CD4-positive, alpha-beta T cell treated with Interleukin-21 for 1 hour (primary cell): ENCODE measurements at regions not wholly inside any gene's neighbourhood (a gene's known extent, or its start where the extent isn't known, plus 50 kb on each side); places are given as distances from the start of the nearest gene placed in this dataset.

Experiments
- DNase-seq: peaks from one replicate; pipeline ENCODE4 v3.0.0-alpha.2; 2020

DNA sequence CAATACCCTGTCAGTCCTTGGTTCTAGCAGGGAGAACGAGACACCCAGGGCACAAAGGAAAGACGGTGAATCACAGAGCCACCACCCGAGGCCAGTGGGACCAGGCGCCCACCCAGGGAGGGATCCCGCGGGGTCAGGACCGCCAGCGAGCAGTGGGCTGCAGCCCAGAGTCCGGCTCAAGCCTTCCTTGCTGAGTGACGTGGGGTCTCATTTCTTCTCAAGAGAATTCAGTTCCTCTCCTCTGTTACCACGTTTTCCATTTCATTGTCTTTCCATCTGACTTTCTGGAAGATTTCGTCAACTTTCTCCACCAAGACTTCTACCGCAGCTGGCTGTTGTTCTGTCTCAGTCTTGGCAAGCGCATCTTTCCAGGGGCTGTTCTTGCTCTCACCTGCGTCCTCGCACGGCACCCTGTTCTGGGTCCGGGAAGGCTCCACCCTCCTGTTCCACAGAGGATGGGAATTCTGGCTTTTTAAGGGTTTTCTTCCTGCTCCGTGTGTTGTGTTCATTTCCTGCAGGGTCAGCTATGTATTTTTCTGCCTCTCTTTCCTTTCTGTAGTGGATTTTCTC is 248.6 kb downstream of the NDUFA10 start:
- no peak for DNase-seq

DNA sequence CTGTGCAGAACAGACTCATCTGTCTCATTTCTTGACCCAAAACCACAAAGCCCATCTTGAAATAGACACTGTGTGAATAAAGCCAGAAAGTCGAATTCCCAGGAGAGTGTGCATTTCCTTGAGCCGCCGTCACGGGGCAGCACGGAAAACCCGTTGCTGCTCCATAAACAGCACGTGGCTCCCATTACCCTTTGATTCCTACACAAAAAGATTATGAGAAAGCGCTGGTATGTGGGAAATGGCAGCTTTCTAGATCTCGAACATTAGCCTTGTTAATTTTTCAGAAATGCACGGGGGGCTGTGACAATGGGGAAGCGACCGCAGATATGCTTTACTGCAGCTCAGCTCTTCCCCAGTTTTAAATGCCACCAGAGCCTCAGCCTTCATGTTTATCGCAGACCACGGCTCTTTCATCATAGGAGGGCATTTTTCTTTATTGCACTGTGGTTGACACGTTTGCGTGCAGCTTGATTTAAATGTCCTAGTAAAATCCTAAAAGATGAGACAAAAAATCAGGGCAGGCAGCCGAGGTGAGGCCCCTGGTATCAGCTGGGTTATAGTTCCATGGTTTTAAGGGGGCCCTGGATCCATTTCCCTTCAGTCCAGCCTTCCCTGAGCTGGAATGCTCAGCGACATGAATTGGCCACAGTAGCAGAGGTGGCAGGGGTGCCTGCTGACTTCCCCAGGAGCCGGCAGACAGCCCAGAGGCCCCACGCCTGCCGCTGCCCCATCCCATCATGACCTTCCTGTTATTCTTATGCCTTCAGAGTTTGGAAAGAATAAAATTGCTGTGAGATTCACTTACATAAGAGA is 249.3 kb downstream of the NDUFA10 start:
- DNase-seq: no peak

DNA sequence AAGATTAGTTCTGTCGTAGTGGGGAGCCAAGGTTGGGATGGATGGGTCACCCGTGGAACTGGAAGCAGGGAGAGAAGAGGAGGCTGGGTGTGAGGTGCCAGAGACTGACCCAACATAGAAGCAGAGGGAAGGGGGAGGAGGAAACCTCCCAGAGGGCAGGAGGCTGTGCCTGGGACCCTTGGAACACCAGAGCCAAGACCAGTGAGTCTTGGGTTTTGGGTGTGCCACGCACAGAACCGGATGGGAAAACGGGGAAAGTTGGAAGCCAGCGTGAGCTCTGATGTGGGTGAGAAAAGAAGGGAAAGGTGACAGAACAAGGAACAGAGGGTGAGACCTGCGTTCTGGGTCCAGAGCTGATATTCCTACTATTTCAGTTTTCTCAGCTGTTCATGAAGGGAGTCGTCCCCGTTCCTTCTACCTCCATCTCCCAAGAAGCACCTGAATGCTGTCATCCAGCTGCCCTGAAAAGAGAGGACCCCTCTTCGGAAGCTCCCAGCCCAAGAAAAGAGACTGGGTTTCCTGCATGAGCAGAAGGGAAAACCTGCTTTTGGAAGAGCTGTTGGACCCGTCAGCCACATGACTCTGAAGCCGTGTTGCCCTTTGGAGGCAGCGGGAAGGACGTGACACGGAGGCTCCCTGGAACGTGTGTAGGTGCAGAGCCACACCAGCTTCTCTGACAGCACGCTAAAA is 250.1 kb downstream of the NDUFA10 start:
- no peak for DNase-seq

DNA sequence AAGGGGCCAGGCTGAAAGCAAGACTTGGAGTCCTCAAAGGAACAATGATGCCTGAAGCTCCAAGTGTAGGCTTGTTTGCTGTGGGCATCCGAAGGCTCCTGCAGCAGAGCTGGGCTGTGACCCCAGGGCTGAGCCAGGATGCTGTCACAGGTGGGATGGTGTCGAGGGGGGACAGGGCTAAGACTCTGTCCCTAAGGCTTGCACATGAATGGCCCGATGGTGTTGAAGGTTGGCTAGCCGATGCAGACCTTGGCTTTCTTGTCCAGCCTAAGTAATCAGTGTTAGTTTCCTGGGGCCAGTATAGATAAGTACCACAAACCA is 251.0 kb downstream of the NDUFA10 start:
- no peak for DNase-seq

DNA sequence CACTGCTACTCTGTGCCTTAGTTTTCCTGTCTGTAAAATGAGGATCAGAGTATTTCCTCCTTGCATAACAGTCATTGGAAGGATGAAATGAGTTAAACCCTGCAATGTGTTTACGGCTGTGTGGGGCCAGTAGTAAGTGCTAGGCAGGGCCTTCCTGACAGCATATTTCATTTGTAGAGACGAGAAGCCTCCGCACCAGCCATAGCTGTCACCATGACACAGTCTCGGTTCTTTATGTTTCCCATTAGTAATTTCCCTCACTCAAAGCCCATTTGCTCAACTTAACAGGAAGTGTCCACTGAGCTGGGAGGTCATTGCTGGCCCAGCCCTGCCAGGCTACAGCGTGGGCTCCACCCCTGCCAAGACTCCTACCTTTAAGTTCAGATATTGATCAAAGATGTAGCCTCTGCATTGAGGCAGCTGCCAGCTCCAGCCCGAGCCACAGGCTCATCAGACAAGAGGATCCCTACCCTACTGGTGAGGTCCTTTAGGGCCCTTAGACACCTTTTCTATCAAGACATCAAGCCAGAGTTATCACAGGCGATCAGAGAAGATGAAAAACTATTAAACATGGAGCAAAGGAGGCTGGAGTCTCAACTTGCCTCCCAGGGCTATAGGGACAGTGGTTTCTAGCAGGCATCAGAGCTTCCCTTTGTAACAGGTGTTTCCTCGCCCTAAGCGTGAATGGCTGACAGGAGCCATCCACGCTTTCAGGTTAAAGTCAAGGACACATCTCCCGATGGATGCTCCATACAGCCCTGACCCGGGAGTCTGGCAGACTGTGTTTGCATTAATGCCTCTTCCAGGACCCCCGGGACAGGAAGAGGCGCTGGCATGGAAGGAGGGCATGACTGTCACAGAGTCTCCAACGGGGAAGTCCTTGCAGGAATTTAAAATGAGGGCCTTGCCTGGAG is 251.7 kb downstream of the NDUFA10 start:
- DNase-seq: no peak

DNA sequence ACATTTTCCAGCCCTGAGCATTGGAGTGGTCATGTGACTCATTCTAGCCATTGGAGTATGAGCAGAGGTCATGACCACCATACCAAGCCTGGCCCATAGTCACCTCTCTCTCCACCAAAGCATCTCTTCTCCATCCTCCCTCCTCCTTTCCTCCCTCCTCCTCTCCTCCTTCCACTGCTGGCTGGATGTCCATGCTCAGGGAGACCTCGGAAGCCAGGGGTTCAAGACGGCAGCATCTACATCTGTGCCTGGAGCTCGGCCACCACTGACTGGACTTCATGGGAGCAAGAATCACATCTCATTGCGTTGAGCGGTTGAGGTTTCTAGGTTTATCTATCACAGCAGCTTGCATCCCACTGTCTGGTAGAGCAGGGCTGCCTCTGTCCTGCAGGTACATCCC is 252.4 kb downstream of the NDUFA10 start:
- no peak for DNase-seq

DNA sequence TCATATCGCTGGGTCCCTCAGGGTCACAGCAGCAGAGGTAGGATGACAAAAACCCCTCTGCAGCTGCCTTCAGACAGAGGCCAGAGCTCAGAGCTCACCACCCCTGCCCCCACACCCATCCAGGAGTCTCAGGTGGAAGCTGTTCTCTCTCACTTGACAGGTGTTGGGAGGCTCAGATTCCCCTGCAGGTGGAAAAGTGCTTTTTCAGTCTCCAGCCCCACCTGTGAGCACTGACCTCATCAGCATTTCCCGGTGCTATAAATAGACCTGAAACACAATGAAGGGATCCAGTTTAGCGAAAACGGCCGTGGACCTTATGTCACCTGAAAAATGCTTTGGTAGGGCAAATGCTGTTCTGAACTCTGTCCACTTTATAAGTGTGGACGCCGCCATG is 254.9 kb downstream of the NDUFA10 start:
- DNase-seq: no peak

DNA sequence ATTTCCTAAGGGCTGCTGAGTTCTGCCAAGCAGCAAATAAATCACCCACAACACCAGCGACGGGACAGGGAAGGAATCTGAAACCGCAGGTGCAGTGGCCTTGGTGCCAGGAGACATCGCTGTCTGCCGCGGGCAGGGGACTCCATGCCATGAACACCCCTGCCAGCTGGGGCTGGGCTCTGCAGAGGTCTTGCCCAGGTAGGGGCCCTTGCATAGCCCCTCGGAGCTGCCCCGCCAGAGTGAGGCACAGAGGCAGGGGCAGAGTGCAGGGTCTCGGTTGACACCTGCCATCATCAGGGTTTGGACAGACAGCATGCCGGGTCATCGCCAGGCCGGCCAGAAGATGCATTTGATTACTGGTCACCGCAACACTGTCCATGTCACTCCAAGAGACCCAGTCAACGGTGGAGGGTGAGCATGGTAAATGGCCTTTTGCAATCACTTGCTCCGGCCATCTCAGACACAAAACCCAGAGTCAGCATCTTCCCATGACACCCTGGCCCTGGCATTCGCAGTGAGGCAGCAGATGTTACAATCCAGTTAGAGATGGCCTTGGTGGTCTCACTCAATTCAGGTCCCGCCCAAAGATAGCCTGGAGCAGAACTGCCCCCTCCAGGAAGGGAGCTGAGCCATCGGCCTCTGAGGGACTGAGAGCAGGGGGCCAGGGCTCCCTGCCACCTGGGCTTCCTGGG is 255.4 kb downstream of the NDUFA10 start:
- no peak for DNase-seq

DNA sequence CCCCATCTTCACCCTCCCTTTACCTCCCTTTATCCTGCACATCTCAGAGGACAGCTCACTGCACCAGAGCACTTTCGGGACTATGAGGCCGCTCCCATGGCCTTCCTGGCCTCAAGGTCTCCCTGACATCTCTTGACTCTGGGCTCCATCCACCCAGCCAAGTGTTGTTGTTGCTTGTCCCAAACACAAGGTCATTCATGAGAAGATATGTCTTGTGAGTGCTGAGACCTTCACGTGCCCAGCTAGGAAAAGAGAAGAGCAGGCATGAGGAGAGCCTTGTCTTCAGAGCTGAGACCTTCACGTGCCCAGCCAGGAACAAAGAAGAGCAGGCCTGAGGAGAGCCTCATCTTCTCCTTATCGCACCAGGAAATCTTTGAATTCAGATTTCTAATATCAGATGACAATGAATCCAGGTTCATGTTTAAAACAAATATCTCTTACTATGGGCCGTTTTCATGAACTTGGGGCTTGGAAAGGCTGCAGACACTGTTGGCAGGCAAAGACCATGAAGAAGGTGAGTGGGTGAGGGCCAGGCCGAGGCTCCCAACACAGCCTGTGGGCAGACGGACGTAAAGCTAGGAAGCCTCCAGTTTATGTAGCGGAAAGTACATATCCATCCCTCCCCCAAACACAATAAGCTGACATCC is 256.1 kb downstream of the NDUFA10 start:
- no peak for DNase-seq

DNA sequence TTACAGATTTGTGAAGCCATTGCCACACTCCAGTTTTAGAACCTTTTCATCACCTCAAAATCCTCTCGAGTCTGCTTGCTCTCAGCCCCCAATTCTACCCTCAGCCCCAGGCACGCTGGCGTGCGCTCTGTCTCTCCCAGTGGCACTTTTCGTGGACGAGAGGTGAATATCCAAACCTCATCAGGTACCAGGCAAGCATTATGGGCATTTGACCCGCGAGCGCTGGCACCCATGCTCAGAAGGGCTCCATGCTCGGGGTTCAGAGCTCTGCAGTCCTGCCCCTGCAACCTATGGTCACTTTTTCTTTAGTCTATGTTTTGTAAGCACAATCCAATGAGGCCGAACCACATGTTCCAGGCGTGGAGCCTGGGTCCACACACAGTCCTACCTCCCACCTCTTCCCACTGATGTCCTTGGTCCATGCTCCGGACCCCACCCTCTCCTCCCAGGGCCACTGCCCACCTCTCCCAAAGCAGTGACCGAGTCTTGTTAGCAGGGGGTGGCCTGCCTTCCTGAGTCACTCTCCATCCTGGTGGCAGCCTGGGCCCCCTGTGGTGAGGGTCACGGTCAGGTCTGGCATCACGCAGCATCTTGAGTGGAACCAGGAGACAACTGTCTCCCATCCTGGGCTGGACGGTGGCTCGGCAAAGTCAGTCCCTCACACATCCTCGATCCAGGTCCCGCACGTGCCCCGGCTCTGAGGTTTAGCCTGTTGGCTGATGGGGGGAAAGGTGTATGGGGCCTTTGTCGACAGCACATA is 256.9 kb downstream of the NDUFA10 start:
- no peak for DNase-seq

DNA sequence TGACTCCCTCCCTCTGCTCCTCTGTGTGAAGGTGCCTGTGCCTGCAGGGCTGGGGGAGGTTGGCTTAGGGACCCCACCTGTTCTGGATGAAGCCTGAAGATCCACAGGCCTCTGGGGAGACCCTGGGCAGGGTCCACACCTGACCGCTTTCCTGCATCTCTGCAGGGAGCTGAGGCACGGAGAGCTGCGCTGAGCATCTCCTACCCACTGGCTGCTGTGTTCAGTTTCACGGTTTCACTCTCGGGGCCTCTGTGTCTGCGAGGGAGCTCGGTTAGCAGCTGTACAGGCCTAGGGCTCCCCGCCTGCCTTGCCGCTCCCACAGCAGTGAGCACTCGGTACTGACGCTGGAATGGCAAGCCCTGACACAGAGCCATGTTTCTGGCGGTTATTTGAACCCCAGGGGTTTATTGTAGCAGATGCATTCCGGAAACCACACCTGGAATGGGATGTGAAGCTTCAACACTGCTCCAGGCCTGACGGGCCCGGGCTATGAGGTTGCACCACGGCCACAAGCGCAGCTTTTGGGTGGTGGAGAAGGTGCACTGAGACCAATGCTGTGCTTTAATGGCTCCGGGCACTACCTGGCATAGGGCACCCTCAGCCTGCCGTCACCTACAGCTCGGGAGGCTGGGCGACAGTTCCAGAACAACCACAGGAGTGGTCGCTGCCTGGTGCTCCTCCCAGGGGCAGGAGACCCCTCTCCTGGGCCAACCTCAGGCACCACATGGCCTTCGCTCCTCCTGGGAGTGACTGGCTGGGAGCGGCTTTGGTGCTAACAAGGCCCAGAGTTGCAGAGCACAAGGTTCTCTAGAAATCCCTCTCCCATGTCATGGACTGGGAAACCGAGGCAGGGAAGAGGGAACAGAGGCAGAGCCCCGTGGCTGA is 257.9 kb downstream of the NDUFA10 start:
- no peak for DNase-seq

DNA sequence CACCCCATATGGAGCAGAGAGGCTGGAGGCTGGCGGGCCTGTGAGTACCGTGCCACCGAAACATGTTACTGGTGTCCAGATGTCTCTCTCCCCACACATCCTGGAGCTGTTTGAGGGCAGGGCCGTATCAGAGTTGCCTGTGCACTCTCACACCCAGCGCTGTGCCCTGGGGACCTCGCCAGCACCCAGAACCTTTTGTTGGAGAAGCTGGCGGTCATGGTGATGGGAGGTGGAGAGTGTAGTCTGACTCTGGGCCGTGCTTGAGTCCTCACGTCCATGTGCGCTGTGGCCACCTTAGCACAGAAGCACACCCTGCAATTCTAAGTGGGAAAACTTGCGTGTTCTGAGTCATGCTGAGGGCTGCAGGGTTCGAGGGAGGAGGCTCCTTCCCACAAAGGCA is 259.2 kb downstream of the NDUFA10 start:
- DNase-seq: no peak

DNA sequence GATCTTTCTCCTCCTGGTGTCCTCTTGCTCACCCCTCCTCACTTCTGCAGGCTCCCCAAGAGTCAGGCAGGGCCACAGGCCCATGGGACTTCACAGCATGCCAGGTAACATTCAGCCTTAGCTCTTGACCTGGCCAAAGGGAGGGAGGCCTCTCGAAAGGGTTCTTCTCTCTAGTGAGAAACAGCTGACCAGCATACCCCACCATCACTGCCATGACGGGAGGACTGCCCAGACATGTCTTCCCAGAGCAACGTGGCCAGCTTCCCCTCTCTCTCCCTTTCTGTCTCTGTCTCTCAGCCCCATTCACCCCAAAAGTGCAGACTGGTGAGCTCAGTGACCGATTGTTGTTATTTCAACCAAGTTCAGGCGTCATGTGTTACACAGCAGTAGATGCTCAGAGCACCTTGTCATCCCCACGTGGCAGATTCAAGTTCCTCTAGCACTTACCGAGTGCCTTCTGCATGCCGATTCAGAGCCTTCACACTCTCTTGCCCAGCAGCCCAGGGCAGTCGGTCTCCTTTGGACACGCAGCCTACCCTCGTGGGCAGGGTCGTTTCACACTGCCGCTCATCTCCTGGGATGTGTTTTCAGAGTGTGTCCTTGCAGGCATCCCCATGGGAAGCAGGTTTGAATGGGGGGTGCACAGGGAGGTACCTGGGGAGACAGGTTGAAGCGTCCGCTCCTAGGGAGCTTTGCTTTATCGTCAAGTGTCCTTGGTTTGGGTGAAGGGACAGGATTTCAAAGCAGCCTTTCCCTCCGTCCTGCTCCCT is 259.9 kb downstream of the NDUFA10 start:
- DNase-seq: no peak

DNA sequence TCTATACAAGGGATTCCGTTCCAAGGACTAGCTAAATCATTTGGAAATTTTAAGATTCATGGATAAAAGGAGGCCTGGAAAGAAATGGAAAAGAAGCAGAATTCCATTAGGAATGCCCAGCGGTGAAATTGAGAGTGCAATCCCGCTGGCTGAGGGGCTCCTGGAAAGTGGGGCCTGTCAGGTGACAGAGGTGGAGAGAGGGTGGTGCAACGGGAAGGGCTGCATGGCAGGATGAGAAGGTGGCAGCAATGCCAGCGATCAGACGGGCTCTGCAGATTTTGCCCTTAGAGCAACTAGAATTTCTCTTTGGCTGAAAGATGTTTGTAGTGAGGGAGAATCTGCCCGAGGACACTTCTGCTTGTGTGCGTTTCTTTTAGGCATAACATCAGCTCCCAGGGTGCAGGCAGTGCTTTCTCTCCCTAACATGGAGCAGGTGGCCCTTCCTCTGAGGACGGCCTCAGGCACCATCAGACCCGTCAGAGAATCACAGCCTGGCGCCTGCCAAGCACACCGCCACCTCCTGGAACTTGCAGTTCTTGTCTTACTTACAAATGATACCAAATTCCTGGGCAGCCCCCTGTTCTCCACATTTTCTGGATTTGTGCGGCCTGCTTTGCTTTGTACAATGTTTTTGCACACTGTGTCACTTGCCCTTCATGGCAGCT is 261.6 kb downstream of the NDUFA10 start:
- no peak for DNase-seq

DNA sequence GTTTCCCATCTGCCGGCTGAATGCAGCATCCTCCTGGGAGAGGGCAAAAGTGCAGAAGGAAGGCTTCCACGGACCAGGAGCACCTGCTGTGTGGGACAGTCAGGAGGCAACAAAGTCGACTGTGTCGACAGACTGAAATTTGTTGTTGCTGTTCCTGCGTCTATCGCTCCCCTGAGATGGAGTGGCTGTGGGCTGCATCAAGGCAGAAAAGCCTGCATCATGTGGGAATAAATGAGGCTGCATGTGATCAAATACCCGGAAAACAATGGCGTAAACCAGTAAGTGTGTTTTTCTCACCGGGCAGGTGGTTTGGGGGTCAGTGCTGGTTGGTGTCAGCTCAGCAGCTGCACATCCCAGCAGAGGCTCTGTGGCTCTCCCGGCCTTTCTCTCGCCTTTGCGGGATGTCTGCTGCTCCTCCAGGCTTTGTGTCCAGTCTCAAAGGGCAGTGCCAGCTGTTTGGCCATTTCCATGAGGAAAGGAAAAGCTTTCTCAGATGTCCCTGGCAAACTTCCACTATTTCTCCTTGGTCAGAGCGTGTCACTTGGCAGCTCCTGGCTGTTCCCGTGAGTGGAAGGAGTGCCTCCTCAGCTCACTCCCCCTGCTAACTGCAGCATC is 262.4 kb downstream of the NDUFA10 start:
- DNase-seq: no peak

DNA sequence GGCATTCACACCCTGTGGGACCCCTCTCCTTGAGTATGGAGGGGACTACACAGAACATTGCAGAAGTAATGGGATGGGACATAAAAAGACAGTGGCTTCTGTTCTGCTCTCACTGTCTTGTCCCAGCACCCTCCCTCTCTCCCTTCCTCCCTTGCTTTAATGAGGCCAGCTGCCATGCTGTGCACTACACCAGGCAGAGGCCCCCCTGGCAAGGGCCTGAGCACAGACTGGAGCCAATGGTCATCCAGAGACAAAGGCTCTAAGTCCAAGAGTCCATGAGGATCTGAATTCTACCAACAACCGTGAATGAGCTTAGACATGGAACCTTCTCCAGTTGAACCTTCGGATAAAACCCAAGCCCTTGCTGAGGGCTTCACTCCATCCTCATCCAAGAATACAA is 263.0 kb downstream of the NDUFA10 start:
- DNase-seq: no peak

DNA sequence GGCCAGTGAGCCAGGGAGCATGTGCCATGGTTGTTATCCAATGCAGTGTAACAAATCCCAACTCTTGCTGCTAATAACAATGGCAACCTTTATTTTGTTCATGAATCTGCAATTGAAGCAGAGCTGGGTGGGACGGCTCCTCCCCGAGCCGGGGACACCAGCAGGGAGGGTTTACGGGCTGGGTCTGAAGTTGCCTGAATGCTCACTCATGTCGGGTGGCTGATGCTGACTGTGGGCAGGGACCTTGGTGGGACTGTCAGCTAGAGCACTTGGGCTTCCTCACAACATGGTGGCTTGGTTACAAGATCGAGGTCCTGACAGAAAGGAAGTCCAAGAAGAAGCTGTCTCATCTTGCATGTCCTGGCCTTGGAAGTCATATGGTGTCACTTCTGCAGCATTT is 264.5 kb downstream of the NDUFA10 start:
- no peak for DNase-seq

DNA sequence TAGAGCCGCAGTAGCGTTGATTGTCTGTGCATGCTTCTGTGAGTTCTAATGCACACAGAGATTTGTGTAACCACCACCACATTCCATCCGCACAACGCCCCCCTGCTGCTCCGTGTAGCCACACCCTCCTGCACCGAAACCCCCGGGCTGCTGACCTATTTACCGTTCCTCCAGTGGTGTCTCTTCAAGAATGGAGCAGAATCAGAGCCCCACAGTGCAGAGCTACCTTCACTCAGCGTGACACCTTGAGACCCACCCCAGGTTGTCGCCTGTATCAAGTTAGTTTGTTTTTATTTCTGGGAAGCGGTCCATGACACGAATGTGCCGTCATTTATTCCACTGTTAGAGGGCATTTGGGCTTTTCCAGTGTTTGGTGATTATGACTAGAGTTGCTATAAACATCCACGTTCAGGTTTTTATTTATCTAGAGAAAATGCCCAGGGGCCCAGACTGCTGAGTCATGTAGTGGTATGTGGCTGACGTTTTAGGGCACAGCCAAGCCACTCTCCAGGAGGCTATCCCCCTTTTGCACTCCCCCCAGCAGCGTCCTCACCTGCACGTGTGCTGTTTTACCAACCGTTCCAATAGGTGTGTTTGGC is 266.8 kb downstream of the NDUFA10 start:
- no peak for DNase-seq
